NCI-H748 (cell line): ENCODE measurements at regions not wholly inside any gene's neighbourhood (a gene's known extent, or its start where the extent isn't known, plus 50 kb on each side); places are given as distances from the start of the nearest gene placed in this dataset.
A peak's percentile ranks its signal among the peaks of the same experiment; 100 is the strongest.

Experiments used
- DNase-seq: peaks from one replicate; lab custom pipeline; 2025; ENCODE audit not compliant: unreplicated experiment; lab: John Stamatoyannopoulos, UW

DNA sequence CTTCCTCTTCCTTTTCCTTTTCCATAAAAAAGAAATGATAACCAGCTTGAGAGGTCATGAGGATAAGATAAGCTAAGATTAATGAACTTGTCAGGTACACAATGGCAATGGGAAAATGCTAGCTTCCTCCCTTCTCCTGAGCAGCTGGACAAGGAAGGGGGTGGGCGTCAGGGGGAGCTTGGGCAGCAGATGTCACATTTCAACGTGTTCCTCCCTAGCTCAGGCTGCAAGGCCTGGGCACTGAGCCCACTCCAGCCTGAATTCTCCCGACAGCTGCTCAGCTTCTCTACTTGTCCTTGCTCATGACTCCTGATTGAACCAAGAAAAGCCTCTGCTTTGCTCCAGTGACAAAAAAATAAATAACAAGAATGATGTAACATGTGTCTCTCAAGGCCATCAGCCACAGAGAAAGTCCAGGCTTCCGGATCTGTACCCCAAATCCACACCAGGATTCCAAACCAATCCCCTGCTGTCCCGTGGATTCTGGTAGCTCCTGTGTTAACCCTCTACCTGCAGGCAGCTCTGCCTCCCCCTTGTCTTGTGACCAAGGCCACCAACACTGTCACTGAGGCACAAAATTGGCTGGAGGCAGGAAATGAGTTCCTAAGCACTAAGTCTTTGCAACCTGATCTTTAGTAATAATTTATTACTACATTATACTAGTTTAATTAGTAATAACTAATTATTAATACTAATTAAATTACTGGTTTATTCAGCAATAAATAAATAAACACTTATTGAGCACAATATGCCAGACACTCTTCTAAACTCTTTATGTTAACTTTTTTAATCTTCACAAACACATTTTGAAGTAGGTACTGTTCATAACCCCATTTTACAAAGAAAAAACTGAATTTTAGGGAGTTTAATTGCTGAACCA lies 146.5 kb downstream of the CCDC34 start:
- DNase-seq = no peak

DNA sequence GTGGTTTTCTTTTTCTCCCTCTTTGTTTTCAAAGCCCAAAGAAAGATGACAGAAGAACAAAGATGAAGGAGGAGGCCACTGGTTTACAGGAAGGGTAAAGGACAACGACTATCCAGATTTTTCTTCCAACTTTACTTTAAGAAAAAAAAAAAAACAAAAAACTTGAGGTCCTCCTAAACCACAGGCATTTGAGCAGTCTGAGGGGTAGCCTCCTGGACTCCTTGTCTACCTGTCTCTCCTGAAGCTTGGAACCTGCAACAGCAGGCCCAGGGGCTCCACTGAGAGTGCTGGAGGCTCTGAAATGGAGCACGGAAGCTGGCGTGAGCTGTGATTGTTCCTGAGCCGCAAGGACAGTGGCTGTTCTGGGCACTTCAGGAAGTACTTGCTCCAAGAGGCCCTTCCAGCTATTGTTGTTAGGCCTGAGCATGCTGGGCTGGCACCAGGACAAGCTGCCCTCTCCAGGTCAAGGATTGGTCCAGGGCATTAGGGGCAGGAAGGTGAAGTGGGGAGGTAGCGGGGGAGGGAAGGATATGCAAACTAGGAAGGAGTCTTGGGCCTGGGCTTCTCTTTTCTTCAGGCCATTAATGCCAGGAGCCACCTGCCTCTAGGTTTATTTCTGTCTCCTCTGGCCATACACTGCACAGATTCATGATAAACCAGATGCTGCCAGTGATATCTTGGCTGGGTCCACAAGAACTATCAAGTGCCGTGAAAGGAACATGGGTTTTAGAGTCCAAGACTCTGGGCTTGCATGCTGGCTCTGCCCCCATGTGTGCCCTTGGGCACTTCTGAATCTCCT lies 147.3 kb downstream of the CCDC34 start:
- peak; percentile 10 for DNase-seq

DNA sequence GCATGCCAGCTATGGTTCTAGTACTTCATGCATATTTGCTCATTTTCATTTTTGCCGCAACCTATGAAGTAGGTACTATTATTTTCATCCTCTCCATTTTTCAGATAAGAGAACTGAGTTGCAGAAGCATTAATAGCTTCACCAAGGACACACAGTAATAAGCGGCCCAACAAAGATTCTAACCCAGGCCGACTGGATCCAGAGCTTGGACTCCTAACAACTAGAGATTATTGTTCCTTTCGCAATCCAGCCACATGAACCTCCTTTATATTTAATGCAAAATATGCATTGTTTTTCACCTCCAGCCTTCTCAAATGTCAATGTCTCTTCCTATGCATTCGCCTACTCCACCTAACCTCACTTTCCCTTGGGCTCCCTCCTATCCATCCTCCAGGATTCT lies 148.3 kb downstream of the CCDC34 start:
- DNase-seq = no peak

DNA sequence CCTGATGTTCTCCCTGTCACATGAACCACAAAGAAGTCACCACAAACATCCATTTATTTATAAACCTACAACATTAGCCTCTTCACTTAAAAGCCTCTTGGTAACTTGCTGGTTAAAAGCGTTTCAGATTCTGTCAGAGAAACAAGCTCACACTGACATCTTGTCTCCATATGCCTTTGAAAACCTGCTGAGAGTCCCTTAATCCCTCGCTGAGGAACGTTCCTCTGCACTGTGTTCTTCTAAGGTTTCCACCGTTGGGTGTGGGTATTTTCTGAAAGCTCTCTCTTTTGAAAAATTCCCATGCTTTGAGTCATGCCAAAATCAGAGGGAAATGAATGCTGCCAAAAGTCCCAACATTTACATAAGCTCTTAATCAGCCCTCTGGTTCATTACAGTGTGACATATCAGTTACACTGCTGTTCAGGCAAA lies 149.8 kb downstream of the CCDC34 start:
- no peak for DNase-seq

DNA sequence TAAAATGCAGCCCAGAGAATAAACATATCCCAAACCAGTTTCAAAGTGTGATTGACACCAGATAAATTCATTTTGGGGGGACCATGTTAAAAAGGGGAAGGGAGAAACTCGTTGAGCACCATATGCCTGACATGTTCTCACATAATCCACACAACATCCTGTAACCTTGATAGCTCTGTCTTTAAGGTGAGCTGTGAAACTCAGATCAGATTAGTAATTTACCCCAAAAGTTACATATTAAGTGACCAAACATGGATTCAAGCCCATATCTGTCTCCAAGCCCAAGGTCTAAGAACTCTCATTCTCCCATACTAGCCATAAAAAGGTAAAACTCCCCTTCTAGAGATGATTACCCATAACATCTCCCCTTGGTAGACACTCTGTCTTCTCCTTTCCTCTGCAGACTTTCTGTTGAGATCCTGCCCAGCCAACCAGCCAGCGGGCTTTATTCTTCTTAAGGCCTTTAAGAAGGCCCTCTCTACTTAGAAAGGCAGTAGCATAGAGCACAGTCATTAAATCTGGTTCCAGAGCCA lies 150.7 kb downstream of the CCDC34 start:
- DNase-seq = no peak

DNA sequence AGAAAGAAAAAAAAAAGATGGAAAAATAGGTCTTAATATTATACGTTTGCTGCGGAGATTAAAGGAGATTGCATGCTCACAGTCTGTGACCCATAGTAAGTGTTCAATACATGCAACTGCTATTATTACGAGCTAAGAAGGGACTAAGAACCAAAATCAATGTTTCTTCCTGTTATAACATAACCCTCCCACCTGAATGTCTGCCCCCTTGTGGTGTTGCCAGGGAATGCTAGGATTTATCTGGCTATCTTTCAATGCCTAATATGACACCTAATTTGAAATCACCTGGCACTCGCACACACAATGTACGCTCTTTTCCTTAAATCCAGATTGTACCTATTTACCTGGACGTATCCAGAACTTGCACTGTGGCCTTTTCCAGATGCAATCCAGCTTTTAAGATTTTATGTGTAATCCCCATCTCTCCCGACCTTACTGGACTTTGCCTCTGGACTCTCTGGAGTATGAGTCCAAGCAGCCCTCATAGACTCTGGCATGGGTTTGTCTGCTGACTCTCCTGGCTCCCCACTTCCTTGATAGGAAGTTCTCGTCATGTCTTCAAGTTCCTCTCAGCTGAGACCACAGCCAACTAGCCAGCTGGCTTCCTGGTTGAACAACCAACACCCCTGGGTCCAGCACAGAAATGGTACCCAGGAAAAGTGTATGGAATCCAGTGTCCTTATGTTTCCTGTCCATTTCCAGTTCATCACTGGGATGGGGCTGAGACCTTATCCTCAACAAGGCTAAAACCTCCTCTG lies 151.5 kb downstream of the CCDC34 start:
- peak; percentile 25 for DNase-seq

DNA sequence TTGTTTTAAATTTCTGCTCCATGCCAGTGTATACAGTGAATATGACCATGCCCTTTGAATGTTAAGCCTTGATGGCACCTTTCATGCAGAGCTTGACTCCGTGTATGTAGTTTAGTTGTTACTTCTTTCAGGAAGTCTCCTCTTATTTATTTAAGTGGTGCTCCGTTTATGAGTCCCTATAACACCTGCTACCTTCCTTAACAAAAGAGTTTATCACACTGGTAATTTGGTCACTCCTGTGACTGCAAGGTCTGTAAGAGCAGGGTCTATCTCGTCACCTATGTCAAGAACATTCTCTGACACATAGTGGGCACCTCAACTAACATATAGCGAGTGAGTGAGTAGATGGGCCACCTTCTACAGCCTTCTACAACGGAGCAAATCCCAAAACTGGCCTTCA lies 152.5 kb downstream of the CCDC34 start:
- peak; percentile 20 for DNase-seq

DNA sequence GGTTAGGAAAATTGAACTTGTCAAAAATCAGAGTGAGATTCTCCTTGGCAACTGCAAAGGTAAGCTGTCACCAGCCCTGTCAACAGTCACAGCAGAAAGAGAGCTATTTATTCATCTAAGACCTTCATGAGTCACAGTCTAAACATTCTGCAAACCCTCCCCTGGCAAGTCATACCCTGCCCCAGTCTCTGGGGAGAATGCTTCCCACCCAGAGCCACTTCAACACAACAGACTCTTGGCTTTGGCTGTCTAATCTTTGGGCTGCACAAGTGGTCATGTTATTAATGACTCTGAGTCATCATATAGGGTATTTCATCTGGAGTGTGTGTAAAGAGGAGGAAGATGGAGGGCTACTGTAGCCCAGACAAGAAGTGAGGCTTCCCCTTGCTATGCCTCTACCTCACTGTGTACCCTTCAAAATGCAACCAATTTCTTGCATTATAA lies 153.4 kb downstream of the CCDC34 start:
- peak; percentile 27 for DNase-seq

DNA sequence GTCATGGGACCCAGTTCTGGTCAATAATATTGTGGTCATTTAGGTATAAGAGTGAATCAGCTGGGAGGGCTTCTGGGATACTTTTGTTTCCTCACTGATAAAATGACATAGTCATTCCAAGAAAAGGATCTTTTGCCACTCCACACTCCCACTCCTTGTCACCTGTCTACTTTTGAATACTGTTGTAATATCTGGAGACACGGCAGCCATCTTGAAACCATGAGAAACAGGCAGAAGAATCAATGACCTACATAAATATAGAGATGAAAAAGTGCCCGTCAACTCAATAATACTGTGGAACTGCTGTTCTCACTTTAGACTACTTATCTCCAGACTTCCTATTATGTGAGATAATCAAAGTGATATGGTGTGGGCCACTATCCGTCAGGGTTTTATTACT lies 154.2 kb downstream of the CCDC34 start:
- no peak for DNase-seq

DNA sequence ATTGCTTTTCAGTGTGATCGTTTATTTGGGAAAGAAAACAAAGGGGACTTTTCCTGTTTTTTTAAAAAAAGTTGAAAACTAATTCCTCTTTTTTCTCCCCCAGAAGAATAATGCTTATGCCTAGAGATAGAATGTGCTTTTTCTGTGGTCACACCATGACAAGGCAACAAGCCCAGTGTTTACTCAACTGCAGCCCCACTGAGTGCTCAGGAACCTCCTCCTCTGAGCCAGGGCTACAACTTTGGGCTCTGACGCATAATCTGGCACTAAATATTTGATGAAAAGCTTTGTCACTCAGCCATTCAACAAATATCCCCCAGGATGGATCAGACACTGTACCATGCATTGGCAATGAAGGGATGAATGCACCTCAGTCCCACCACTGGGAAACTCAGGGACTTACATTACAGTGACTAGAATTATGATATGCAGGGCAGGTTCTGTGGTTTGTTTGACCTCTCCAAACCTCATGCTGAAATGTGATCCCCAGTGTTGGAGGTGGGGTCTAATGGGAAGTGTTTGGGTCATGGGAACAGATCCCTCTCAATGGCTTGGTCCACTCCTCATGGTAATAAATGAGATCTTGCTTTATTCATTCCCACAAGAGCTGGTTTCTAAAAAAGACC lies 155.9 kb downstream of the CCDC34 start:
- no peak for DNase-seq

DNA sequence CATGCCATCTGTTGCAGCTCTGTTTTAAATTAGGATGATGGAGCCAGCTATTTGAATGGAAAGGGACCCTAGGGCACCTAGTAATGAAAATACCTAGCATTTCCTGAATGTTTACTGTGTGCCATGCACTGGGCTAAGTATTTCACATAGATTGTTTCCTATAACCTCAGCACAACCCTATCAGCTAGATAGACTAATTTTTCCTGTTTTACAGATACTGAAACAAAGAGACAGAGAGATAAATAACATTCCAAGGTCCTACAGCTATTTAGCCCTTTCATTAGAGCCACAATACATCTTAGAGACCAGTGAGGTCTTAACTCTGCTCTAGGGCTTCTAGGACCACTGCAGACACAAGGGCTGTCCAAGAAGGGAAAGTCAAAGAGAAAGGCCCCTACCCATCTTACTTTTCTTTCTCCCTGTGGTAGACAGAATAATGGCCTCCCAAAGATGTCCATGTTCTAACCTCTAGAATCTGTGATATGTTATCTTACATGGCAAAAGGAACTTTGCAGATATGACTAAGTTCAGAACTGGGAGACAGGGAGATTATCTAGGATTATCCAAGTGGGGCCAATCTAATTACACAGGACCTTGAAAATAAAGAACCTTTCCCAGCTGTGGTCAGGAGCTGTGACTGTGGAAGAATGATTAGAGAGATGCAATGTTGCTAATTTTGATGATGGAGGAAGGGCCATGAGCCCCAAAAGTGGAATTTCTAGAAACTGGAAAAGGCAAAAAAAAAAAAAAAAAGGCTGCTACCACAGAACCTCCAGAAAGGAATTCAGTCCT lies 157.0 kb downstream of the CCDC34 start:
- DNase-seq = no peak

DNA sequence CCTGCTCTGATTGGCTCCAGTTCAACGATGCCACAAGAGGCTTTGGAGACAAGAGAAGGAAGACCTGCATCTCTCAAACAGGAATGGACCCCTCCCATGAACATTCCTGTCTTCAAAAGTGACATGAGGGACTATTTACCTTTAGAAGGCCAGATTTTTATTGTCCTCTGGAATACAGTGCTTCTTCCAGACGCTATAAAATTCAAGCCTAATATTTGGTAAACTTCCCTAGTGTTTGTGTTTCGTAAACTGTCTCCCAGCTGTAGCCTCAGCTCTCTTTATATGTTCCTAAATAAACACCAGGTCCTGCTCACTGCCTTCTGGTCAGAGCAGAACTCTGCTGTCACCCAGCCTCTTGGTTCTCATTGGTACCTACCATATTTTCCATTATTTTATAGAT lies 157.8 kb downstream of the CCDC34 start:
- no peak for DNase-seq

DNA sequence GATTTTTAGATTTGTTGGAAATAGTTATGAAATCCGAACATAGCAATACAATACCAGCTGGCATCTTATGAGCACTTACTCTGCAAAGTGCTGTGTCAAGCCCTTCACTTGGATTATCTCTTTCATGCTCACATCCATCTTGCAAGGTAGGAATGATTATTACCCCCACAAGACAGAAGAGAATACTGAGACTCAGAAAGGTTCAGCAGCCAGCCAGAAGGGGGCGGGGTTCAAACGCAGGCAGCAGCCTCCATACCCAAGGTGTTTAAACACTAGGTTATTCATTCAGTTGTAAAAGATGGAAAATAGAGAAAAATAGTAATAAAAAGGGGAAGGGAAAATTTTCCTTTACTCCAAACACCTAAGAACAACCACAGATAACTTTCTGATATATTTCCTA lies 158.5 kb downstream of the CCDC34 start:
- DNase-seq = peak; percentile 46

DNA sequence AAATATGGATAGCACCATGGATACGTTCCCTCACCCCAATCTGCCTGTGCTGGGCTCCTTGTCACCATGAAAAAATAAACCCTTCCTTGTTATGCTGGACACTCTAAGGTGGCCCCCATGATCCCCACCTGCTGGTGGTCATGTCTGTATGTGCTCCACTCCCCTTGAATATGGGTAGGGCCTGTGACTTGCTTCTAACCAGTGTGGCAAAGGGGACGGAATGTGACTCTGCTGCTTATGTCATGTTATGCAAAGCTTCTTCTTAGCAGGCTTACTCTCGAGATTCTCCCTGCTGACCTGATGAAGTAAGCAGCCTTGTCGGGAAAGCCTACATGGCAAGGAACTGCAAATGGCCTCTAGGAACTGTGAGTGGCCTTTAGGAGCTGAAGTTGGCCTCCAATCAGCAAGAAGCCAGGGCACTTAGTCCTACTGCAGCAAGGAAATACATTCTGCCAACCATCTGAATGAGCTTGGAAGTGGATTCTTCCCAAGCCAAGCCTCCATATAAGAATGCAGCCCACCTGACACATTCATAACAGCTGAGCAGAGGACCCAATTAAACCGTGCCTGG lies 159.9 kb downstream of the CCDC34 start:
- DNase-seq = no peak

DNA sequence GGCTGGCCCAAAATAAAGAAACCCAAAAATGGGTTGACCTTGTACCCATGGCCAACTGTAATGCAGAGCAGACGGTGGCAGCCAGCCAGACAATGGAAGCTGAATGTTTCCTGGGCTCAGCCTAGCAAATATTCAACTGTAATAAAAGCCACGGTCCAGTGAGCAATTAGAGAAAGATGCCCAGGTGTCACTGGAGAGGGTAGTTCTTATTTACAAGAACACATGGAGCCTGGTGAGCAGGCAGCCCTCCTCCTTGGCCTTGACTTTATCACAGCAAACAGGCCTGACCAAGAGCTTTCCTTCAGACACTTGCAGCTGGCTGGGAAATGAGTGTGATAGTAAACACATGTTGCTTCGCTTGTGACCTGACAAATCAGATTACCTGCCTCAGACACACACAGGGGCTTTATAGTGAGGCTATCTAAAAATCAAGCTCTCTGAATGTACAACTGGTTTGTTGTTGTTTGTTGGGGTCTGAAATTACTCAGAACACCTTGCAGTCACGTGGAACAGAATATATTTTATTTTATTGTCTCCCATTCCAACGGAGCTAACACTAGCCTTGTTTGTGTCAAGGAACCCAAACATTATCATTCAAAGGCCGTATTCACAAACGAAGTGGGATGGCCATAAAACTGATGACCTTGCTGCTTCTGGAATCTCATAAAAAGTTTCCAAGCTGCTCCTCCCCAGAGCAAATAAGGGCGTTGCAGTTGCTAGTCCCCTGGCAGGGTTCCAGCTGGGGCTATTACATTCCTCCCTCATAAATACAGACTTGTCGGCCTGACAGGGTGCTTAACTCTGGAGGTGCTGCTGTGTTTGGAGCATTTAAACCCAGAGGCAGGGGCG lies 161.1 kb downstream of the BBOX1 start:
- DNase-seq = peak; percentile 98

DNA sequence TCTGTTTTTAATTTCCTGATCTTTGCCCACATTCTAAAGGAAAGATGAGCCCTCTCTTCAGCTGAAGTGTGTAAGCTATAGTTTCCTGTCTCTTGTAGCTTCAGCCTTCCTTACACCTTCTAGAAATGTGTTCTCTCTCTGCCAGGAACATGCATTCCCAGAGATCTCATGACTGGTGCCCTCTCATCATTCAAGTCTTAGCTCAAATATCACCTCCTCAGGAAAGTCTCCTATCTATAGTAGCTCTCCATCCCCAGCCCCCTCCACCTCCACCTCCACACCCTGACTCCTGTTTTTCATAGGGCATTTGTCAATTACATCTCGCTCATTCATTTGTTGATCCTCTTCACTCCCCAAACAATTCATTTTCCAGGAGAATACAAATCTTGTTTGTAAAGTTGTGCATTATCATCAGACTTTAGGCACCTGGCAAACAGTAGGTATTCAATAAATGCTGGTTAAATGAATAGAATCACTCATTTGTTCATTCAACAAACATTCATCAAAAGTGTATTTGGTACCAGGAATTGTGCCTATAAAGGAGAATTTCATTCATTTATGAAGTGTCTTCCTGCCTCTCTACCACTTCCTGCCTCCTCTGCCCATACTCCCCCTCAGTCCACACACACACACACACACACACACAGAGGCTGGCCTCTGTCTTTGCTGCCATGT lies 160.3 kb downstream of the BBOX1 start:
- DNase-seq = no peak

DNA sequence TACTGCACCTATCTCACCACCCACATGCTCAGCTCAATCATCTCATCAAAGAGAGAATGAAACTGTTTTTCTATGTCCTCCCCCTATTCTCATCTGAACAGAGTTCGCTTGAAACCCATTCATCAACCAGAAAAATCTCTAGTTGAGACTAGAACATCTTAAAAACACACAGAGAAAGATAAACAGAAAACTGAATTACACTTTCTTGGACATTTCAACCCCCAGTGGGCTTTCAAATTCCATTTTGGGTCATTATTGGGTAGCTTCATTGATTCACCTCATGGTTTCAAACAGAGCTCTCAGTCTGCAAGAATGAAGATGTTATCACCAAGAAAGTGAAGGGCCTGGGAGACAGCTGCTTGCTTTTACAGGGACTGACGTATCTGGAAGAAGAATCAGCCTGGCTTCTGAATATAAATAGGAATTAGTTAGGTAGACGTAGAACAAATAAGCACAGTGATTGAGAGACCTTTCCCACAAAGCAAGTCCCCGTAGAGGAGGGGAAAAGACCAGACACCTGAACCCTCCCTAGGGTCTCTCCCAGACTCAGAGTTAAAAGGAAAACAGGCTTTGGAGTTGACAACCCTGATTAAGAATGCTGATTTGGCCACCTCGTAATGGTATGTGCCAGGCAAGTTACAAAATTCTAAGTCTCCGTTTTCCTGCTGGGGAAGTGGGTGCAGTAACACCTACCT lies 155.7 kb downstream of the BBOX1 start:
- no peak for DNase-seq

DNA sequence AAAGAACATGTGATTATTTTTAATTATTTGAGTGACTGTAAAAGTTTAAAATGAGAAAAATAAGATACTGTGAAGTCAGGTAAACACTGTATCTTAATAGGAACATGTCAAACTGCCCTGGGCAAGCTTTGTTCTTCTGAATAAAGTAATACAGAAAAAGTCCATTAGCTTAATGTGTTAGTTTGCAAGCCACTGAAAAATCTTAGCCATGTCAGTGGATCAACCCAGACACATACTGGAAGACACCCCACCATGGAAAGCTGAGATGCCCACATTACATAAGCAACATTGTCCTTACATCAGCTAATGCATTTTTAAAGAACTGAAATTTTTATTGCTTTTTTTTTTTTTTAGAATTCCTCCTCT lies 155.2 kb downstream of the BBOX1 start:
- no peak for DNase-seq
